ENCODE measurements at regions not wholly inside any gene's neighbourhood (a gene's known extent, or its start where the extent isn't known, plus 50 kb on each side); places are given as distances from the start of the nearest gene placed in this dataset.
"Not testable (repeated sequence)": the region's sequence is repeated elsewhere in the genome, so short reads cannot be mapped to it uniquely, and the experiment has no call there.

DNA sequence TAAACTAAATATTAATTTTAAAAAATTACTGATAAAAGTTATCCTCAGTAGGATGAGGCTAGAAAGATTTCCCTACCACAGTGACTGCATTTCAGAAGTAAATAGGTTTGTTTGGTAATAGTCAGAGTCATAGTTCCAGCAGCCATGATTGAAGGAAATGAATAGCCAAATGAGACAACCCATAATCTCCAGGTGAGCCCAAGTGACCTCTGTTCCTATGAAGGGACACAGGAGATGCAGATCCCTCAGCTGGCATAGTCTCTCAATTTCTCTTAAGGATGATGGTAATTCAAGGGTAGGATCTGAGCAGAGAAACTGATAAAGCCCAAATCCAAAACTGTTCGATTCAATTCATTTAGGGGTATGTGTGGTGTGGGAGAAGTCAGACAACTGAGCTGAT, 461.8 kb downstream of the RAP2B start:
- FAIRE-seq: no peak

DNA sequence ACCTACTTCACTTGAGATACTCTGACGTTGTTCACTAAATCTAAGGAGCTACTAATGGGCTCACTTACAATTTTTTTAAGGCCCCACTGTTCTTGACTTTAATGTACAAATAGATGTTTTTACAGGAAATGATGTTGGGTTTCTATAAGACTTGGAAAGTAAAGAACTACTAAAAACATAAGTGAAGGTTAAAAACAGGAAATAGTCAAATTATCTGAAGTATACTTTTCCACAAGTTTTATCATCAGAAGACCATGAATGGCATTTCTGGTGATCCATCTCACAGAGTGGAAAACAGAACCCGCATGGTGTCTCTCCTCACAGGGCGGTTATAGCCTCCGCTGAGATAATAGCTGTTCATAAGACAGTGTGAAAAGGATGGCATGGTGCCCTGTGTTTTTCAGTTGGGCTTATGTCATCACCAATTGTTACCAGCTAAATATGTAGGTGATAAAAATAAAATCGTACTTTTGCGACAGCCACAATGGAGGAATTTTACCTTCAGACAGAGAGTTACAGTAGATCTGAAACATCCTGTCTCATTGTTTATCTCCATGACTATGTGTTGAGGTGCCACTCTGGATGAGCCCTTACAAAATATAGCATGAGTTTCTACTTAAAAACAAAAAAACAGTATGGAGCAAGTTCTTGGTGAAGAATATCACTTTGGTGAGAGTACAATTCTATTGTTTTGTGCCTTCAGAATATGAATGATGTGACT, 462.4 kb downstream of the RAP2B start:
- no peak for FAIRE-seq

DNA sequence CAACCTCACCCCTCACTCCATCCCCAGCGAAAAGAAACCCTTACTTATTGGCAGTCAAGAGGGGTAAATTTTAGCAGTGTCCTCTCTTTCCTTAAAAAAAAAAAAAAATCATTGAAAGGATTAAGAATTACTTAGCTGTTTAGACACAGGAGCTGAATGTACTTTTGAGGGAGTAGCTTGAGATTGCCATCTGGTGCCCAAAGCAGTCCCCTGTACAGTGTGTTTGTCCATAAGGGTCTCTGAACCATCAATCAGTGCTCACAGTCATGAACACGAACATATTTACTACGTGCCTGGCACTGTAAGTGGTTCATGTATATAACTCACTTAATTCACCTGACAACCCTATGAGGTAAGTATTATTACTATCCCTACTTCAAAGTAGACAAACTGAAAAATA, 463.5 kb downstream of the RAP2B start:
- no peak for FAIRE-seq

DNA sequence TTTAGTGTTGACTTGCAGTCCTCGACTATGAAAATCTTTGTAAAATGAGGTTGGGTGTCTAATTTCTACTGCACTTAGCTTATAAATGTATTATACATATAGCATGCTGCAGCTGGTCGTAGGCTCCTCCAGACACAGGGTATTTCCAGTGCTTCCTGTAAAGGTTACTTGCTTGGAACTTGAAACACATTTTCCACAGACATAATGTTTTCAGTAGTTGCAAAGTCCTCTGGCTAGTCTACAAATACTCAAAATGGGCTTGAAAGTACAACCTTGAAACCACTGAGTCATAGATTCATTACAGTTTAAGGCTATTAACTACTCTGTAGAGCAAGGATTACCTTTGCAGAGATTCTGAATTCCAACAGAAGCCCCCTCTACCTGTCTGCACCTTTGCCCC, 464.1 kb downstream of the RAP2B start:
- FAIRE-seq: no peak

DNA sequence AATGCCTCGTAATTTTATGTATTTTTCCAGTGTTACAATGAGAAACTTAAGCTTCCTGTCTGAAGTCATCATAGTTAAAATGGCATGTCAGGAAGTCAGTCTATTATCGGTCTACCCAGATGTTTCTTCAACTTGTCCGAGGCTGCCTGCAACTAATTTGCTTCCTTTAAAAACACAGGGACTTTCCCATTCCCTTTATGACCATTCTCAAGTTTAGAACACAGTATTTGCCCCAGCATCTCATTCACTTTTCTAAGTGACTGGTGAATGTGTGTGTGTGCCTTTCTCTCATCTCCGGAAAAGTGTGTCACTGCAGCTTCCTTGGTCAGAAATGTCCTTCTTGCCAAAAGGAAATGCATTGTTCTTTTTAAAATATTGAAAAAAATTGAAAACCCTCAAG, 466.6 kb downstream of the RAP2B start:
- FAIRE-seq: no peak

DNA sequence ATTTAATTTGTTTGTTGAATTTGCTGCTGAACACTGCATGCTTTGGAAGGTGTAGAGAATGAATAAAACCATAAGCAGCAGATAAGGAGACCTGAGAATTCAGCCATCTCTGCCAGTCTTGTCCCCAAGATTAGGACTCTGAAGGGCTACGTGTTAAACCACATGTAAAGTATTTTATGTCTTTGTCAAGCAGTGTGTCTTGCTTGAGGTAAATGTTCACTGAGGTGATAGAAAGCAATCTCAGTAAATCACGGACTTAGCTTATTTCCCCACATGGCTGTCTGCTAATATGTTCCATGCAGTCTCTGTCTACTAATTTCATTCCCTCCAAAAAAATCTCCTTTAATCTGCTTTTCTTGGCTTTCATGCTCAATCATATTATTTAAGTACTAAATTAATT, 467.1 kb downstream of the RAP2B start:
- no peak for FAIRE-seq

DNA sequence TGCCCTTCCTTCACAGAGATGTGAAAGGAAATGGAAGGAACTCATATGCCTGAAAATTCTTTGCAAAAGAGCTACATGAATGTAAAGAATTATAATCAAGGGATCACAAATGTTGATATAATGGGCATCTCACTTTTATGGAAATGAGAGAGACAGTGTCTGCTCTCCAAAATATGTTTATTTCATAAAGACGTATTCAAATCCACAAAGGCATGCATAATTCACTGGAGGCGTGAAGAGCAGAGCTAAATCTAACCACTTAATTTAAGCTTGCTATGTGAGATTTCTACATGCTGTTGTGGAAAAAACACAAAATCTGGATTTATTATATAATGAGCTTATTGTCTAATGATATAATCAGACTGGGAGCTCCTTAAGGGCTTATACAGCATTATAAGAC, 469.1 kb downstream of the RAP2B start:
- FAIRE-seq: no peak

DNA sequence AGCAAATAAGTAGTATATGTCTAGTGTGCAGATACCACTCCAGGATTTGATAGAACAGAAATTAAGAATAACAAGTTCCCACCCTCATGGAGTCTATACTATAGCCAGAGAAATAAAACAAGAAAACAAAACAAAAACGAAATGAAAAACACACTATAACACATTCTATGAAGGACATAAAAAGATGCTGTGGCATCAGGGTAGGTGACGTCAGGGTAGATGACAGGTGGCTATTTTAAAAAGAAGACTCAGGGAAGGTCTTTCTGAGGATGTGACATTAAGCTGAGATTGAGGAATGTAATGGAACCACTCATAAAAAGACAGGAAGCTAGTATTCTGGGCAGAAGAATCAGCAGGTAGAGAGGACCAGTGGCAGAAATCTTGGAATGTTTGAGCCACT, 469.6 kb downstream of the RAP2B start:
- no peak for FAIRE-seq

DNA sequence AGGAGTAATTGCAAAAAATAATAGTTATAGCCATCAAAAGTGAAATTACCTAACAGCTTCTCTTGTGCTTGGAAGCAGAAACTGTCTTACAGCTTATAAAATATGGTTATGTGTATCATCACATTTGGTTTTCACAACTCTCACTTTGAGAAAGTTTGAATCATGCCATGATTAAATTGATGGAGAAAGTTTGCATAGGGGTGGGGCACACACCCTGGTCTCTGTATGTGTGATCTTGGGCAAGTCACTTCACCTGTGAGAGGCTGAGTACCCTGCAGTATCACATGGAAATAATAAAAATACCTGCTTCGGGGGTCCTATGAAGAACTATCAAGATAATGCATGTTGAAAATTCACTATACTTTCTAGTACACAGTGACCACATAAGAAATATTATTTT, 471.4 kb downstream of the RAP2B start:
- no peak for FAIRE-seq

DNA sequence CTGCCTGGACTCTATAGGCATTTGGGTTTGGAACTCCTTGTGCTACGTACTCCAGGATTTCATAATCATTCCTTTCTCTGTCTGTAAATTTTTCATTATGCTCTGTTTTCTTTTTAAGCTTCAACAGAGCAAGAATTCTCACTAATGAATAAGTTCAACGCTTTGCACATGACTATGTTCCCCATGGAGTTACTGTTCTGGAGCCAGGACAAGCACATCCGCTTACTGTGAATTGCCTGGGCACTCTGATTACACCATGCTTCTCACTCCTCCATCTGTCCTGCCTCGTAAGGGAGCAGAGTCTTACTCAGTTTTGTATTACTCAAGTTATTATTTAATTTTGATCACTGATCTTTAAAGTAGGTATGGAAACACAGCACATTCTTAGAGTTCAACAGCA, 472.7 kb downstream of the RAP2B start:
- FAIRE-seq: no peak

DNA sequence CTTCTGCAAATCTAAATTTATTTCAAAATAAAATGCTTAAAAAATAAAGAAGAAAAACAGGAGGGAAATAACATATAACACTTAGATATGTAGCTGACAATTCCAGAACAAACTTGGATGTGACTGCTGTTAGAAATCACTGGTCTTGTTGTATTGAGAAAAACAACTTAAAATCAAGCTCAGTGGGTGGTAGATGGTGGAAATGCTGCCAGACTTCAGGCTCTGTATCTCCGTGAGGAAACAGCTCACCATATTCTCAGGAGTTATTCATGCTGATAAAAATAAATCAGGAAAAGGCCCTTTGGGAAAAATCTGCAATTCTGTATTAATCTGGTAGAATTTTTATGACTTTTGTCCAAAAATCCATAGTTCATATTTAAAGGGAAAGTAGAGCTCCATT, 477.6 kb downstream of the RAP2B start:
- FAIRE-seq: no peak

DNA sequence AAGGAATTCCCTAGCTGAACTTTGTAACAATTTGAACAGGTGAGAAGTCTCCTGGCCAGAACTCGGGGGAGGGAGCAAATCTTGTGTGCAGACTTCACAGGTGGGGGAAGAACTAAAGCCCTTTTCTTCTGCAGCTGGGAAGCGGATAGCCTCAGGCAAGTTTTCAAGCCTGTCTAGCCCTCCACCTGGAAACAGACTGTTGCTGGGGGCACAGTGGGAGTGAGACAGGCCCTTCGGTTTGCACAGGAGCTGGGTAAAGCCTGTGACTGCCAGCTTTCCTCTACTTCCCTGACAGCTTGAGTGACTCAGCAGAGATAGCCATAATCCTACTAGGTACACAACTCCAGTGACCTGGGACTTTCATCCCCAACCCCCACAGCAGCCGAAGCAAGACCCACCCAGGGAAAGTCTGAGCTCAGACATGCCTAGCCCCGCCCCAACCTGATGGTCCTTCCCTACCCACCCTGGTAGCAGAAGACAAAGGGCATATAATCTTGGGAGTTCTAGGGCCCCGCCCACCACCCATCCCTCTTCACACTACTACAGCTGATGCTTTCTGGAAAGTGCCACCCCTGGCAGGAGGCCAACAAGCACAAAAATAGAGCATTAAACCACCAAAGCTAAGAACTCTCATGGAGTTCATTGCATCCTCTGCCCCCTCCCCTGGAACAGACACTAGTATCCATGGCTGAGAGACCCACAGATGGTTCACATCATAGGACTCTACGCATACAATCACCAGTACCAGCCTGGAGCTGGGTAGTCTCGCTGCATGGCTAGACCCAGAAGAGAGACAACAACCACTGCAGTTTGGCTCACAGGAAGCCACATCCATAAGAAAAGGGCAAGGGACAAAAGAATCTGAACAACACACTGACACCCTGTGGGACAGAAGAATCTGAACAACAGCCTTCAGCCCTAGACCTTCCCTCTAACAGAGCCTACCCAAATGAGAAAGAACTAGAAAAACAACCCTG, 479.0 kb downstream of the RAP2B start:
- no peak for FAIRE-seq

DNA sequence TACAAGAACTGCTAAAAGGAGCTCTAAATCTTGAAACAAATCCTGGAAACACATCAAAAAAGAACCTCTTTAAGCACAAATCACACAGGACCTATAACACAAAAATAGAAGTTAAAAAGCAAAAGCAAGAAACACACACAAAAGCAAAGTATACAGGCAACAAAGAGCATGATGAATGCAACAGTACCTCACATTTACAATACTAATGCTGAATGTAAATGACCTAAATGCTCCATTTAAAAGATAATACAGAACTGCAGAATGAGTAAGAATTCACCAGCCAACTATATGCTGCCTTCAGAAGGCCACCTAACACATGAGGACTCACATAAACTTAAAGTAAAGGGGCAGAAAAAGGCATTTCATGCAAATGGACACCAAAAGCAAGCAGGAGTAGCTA, 478.6 kb upstream of the ARHGEF26 start:
- FAIRE-seq: not testable (repeated sequence)

DNA sequence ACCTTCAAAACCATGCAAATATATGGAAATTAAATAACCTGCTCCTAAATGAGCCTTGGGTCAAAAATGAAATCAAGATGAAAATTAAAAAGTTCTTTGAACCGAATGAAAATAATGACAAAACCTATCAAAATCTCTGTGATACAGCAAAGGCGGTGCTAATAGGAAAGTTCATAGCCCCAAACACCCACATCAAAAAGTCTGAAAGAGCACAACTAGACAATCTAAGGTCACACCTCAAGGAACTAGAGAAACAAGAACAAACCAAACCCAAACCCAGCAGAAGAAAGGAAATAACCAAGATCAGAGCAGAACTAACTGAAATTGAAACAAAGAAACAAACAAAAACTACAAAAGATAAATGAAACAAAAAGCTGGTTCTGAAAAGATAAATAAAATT, 477.7 kb upstream of the ARHGEF26 start:
- not testable (repeated sequence) for FAIRE-seq

DNA sequence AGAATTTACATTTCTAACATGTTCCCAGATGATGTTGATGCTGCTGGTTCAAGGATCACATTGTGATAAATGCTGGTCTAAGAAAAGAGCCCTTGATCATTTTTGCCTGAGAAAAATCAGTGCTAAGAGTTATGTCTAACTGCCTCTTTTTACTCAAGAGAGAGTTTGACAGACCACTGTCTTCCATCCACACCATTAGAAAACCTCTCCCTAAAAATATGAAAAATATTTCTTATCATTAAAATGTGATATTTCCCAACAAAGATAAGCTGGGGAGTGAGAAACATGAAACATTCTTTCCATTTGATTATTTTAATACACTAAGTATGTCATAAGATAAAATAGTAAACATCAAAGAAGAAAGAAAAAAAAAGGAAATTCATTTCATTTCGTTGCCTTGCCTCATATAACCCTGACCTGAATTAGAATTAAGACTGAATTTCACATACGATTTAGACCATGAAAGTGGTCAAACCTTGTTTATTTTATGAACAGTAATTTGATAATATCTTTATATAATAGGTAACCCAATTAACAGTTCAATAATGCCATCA, 471.8 kb upstream of the ARHGEF26 start:
- no peak for FAIRE-seq

DNA sequence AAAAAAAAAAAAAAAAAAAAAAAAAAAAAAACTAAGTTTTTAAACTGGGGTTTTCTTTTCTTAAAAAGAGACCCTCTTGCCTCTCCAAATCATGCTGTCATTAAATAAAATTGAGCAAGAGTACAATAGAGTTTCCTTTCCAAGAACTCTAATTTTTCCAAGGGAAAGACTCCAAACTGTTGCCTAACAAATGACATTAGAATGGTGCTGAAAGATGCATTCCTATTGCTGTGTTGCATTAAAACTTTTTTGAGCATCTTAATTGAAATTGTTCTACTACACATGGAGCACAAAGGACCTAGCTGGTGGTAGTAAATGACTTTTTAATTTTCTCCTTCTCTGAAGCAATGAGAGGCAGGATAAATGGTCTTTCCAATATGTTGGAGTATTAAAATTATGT, 469.1 kb upstream of the ARHGEF26 start:
- no peak for FAIRE-seq

DNA sequence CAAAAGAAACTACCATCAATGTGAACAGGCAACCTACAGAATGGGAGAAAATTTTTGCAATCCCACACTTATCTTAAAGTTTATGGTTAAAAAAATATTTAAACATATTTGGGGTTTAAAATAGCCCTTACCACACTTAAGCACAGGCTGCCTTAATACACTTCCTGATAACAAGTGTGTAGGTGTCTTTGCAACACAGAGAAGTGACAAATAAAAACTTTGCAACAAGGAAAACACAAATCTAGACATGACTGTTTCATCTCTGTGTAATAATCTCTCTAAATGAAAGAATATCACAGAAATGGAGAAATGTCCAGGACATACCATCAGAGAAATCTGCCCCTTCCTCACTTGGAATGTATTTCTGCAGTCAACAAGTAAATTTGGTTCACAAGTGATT, 464.1 kb upstream of the ARHGEF26 start:
- FAIRE-seq: no peak

DNA sequence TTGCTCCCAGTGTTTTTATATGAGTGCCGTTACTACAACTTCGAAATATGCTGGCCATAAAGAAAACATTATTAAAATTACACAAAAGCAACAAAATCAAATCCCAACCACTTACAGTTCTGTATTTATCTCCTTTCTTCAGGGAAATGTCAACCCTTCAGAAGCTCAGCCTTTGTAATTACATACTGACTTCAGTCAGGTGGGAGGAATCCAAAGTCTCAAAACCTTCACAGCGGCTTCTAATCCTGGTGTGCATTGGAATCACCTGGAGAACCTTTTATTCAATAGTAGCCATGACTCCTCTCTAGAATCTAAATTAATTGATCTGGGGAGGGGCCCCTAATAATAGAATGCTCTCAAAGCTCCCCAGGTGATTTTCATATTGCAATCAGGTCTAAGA, 463.7 kb upstream of the ARHGEF26 start:
- no peak for FAIRE-seq

DNA sequence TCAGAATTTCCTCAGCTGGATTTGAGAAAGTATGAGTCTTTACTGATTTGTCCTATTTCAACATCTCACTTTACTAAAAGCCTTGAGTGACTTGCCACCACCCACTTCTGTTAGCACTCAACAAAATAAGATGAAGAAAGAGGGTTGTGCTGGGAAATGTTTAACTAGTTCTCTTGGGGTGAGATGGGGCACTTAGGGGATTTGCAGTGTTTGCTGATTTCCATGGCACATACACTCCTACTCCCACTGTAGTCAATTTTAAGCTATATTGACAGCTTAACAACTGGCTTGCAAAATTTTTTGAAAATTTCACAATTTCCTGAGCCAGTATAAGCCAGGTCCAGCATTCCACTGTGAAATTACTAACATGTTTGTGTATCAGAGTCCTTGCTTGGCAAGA, 463.1 kb upstream of the ARHGEF26 start:
- FAIRE-seq: no peak

DNA sequence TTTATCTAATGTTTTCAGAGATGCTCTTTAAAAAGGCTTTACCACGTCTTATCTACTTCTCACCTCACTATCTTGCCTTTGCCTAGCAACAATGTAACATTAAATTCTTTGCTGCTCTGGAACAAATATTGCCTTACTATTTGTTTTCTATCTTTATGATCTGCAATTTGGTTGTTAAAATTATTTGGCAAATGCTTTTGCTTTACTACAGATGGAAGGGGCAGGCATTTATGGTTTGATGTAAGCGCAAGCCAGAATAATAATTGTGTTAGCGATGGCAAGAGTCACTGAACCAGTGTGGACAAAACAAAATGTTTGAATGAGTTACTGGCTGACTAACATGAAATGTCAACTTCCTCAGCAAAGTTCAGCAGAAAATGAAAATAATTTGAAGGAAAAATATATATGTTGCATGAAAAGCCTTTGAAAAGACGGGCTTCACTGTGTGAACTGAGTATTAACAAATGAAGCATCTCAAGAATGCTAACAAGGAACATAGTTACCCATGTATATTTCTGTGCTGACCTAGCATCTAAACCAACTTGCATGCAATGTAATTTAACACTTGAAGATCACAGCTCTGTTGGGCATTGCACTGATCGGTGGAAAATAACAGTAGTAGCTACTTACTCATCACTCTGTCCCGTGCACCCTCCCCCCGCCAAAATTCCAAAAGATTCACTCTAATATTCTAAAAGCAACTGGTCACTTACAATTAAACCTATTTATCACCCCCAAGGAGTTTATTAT, 454.0 kb upstream of the ARHGEF26 start:
- FAIRE-seq: no peak

DNA sequence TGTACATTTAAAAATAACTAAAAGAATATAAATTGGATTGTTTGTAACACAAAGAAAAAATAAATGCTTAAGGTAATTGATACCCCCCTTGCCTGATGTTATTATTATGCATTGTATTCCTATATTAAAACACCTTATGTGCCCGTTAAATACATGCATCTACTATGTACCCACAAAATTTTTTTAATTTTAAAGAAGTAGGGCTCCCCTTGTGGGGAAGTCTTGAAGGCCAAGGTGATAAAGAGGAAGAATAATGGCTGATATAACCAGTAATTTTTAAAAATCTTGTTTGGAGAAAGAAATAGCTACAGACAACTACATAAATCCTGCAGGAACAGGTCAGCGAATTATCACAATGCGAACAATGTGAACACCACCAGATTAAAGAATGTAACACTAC, 451.7 kb upstream of the ARHGEF26 start:
- FAIRE-seq: no peak

DNA sequence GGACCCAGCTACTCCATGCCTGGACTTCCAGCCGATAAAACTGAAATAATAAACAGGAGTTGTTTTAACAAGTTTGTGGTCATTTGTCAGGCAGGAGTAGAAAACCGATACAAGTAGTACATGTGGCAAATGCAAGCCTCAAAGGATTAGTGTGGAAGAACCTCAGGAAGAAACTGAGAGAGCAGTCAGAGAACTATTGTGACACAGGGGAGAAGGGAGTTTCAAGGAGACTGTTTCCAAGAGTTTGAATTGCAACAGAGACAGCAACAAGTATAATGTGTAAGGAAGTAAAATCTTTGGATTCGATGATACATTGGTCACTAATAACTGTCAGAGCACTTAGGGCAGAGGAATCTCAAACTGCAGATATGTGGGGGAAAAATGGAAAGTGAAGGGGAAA, 450.6 kb upstream of the ARHGEF26 start:
- FAIRE-seq: no peak

DNA sequence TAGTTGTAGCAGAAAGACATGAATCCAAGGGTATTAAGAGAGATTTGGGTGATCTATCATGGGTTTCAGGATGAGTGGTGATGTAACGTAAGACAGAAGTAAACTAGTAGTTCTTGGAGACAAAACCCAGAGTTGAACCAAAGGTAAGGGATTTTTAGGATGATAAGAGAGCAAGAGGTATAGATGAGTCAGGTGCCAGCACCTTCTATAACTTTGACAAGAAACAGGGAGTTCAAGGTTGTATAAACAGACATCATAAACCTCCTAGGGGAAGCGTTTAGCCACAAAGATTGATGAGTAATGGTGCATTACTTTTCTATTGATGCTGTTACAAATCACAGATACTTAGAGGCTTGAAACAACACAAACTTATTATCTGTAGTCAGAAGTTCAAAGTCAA, 447.3 kb upstream of the ARHGEF26 start:
- no peak for FAIRE-seq

Data from islet of Langerhans (tissue), 1 donor.